ENCODE measurements at regions not wholly inside any gene's neighbourhood (a gene's known extent, or its start where the extent isn't known, plus 50 kb on each side); places are given as distances from the start of the nearest gene placed in this dataset.
"Not testable (repeated sequence)": the region's sequence is repeated elsewhere in the genome, so short reads cannot be mapped to it uniquely, and the experiment has no call there.

DNA sequence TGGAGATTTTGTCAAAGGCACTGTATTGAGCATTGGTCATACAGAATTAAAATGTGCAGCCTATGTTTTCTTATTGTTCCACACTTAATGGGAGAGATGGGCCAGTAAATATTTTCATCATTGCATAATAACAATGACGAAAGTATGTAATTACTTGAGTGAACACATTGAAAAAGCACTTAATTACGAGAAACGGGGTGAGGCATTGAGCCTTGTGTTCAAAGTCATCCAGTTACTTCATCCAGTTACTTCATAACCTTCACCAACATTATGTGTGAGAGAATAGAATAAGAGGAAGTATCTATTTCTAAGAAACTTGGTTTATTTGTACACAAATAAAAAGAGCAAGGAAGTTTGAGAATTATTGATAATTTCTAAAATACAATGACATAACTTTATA is 1427.0 kb downstream of the ADGRL3 start:
- DNase-seq, result no peak

- DNase-seq, result no peak
Measured at GRCh38 chr4:62622089-62622488, 1422.0 kb downstream of the ADGRL3 start.

- no peak for DNase-seq
Measured at GRCh38 chr4:62619971-62620370, 1419.8 kb downstream of the ADGRL3 start.

DNA sequence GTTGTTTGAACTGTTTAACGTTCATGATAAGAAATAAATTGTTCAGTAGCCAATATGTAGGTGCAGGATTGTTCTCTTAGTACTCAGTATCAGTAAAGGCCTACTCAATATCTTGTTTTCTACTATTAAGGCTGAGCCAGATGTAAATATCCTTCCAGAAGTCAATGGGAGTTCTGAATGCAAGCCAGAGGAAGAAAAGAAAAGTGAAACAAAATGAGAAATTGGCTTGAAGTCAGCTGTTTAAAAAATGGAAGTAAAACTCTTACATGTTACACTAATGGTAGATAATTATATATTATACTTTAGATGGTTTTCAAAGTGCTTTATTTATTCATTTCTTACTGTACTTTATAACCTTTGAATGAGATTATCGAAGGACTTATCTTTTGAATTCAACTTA is 1417.9 kb downstream of the ADGRL3 start:
- no peak for DNase-seq

DNA sequence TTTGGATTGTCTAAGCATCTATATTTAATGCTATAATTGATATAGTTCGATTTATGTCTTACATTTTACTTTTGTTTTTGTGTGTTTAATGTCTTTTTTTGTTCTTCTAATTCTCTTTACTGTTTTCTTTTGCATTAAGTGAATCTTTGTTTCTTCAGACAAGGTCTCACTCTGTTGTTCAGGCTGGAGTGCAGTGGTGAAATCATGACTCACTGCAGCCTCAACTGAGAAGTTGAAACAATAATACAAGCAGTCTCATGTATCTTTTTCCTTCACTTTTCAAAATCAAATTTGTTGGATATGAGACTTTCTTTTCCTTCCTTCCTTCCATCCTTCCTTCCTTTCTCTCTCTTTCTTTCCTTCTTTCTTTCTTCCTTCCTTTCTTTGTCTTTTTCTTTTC is 1401.6 kb downstream of the ADGRL3 start:
- DNase-seq, result no peak

DNA sequence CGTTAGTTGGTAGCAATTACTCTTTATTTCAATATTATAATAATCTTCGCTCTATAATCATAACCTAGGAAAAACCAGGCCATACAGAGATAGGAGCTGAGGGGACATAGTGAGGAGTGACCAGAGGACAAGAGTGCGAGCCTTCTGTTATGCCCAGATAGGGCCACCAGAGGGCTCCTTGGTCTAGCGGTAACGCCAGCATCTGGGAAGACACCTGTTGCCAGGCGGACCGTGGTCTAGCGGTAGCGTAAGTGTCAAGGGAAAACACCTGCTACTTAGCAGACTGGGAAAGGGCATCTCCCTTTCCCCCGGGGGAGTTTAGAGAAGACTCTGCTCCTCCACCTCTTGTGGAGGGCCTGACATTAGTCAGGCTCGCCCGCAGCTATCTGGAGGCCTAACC is 1395.1 kb downstream of the ADGRL3 start:
- DNase-seq, result not testable (repeated sequence)

GRCh38 chr4:62591756-62592155 is 1391.6 kb downstream of the ADGRL3 start:
- no peak for DNase-seq

GRCh38 chr4:62588671-62589070 is 1388.5 kb downstream of the ADGRL3 start:
- DNase-seq, result no peak

GRCh38 chr4:62571494-62571893 is 1371.4 kb downstream of the ADGRL3 start:
- DNase-seq, result no peak

DNA sequence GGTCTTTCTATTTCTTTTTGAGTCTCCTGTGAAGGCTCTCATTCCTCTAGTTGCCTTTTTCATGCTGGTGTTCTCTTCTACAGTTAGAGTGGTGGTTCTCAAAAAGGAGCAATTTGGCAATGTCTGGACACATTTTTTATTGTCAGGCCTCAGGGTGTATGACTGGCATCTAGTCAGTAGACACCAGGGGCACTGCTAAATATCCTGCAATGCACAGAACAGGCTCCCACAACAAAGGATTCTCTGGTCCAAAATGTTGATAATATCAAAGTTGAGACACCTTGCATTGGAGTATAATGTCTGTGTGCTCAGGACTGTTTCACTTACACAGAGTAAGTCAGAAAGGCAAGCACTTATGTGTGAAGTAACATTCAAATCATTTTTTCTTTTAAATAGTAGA is 1360.7 kb downstream of the ADGRL3 start:
- DNase-seq, result no peak

DNA sequence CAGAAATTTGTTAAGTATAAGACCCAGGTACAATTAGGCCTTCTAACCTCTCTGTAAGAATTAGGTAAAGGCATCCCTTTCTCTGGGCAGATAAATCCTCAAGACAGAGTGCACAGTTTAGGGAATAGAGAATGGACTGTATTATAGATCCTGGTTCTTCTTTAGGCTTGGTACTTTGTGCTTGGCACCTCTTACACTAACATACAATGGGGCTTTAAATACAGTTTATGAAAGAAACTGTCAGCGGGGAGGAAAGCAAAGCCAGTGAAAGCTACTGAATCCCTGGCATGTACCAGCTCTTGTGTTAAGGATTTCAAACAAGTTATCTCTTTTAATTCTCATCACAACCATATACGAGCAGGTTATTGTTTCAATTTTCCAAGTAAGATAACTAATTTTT is 1350.0 kb downstream of the ADGRL3 start:
- no peak for DNase-seq

DNA sequence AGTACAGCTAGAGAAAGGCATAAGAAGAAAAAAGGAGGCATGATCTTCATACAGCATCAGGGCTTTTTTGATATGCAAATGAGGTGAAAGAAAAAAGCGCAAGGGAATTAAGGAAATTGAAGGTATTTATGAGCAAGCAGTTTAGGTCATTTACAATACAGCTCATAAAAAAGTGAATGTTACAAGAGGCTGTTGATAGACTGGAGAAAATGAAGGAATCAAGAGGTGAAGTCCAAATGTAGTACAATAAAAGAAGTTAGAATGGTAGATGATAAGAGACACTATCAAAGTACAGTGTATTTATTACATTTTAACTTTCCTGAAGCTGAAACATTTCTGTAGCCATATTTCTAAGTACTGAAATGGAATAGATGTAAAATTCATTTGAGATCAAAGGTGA is 1349.5 kb downstream of the ADGRL3 start:
- DNase-seq, result no peak

DNA sequence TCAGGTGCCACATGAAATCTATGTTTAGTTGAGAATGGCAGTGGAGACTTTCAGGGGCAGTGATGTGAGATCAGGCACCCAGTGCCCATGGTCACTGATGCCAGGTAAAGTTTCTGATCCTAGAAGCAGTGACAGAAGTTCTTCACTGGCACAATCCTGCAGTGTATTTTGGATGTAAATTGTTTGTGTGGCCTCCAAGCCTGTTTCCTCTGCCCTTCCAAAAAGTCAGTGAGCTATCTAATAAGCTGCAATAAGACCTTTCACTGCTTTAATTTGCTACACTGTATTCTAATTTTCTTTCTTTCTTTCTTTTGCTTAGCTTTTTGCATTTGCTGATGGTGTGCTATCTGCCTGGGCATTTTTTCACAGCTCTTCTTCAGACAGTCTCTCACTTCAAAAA is 1348.6 kb downstream of the ADGRL3 start:
- DNase-seq, result no peak

DNA sequence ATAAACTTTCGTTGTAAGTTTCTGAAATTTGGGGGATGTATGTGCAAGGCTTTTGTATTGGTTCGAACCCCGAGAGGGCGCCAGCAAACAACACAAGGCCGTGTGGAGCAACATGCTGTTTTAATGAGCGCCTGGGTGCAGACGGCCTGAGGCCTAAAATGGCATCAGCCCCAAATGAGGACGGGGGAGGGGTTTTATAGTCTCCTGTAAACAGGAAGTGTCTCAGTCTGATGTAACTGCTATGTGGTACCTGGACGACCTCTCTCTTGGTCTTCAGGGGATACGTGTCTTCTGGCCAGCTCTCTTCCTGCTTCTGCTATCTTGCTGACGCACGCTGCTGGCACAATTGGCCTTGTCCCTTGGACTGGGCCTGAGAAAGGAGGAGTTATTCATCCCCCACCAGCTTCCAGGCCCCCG is 1348.0 kb downstream of the ADGRL3 start:
- DNase-seq, result no peak

DNA sequence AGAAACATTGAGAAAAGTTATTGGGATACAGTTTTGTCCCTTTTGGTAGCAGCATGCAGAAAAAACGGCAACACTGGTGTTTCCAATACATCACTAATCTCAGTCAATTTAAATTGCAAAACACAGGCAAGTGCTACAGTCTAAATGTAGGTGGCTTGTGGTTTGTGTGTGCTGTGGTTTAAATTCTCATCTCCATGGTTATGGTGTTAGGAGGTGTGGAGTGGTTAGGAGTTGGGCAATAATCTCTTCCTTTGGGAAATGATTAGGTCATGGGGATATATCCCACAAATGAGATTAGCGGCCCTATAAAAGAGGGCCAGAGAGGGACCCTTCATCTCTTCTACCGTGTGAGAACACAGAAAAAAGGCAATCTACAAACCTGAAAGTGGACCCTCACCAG is 1344.3 kb downstream of the ADGRL3 start:
- no peak for DNase-seq

- DNase-seq, result no peak
Measured at GRCh38 chr4:62543002-62543401, 1342.9 kb downstream of the ADGRL3 start.

- no peak for DNase-seq
Measured at GRCh38 chr4:62533573-62533972, 1333.4 kb downstream of the ADGRL3 start.

- DNase-seq, result no peak
Measured at GRCh38 chr4:62531731-62532130, 1331.6 kb downstream of the ADGRL3 start.

- DNase-seq, result no peak
Measured at GRCh38 chr4:62531264-62531663, 1331.1 kb downstream of the ADGRL3 start.

DNA sequence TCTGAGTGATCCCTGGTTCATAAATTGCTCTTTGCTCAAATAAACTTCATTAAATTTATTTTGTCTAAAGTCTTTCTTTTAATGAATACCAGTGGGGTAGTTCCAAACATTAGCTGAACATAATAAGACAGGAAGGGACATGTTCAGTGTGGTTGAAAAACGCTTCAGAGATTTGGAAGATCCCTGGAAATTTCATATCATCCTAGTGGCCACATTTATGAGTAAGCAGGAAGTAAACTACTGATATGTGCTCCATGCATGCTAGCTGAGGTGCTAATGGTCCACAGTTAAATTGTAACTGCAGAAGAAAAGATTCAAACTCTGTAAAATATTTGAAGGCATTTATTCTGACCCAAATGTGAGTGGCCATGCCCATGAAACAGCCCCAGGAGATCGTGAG is 1328.7 kb downstream of the ADGRL3 start:
- DNase-seq, result no peak

DNA sequence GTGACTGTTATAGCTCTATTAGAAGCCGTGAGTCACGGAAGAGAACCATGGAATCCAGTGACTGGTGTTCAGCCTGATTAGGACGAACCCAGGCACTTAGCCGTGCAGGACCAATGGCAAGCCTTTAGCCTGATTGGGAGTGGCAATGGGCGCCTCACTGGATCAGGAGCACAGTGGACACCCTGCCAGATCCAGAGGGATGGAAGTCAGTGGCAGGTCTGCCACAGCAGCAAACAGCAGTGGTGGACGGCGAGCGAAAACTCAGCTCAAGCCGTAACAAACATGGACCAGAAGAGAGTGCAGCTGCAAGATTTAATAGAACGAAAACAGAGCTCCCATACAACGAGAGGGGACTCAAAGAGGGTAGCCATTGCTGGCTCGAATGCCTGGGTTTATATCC is 1326.5 kb downstream of the ADGRL3 start:
- no peak for DNase-seq

- DNase-seq, result no peak
Measured at GRCh38 chr4:62523256-62523655, 1323.1 kb downstream of the ADGRL3 start.

DNA sequence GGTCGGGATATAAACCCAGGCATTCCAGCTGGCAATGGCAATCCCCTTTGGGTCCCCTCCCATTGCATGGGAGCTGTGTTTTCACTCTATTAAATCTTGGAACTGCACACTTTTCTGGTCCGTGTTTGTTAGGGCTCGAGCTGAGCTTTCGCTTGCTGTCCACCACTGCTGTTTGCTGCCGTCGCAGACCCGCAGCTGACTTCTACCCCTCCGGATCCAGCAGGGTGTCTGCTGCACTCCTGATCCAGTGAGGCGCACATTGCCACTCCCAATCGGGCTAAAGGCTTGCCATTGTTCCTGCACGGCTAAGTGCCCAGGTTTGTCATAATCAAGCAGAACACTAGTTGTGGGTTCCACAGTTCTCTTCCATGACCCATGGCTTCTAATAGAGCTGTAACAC is 1322.1 kb downstream of the ADGRL3 start:
- no peak for DNase-seq

DNA sequence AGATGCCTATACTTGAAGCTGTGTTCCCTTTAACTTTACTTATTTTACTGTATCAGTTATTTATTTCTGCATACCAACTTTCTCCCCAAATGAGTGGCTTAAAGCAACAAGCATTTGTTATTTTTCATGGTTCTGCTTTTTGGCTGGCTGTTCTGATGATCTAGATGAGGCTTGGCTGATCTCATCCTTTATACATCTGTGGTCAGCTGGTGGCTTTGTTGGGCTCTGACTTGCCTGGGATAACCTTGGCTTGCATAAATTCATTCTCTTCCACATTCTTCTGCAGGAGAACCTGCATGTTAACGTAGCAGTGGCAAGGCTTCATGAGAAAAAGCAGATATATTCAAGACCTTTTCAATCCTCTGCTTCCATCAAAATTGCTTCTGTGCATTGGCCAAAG is 1317.6 kb downstream of the ADGRL3 start:
- no peak for DNase-seq

DNA sequence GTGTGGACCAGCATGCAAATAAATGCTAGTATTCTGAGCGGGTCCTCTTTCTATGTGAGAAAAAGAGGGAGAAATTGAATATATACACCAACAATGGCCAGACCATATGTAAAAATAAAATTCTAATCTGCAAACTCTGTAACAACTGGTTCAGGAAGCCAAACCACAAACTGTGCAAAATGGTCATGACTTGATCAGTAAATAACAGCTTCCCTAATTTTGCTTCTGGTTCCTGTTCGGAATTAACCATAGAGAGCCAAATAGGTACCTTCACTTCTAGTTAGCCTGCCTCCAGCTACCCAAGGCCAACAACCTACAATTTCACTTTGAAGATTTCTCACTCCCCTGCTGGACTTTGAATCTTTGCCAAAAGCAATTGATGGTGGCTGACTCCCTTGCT is 1313.2 kb downstream of the ADGRL3 start:
- DNase-seq, result no peak

GRCh38 chr4:62512271-62512670 is 1312.1 kb downstream of the ADGRL3 start:
- DNase-seq, result no peak

All from stimulated activated CD8-positive, alpha-beta memory T cell treated with anti-CD3 and anti-CD28 coated beads, Interleukin-4, amount 100 ng/mL, for 48 hours (primary cell).